ENCODE measurements at regions not wholly inside any gene's neighbourhood (a gene's known extent, or its start where the extent isn't known, plus 50 kb on each side); places are given as distances from the start of the nearest gene placed in this dataset.

GRCh38 chr2:120424274-120424796 lies 78.4 kb downstream of the INHBB start:
- Histone ChIP-seq H3K4me3 (ENCODE audit: low read depth, low read length) (no peak overlapping the region), H3K36me3 (ENCODE audit: control insufficient read depth, insufficient read depth, low read length) (no peaks in the 10 kb centered on the region), H3K9me3 (ENCODE audit: control insufficient read depth, insufficient read depth, low read length) (no peaks in the 10 kb centered on the region), H3K4me1 (ENCODE audit: control insufficient read depth, insufficient read depth, low read length) (peaks cover under 1% of the 10 kb centered on the region), H3K27me3 (ENCODE audit: control insufficient read depth, insufficient read depth, low read length) (peaks cover 2% of the 10 kb centered on the region), H3K27ac (ENCODE audit: low read depth, low read length) (no peak overlapping the region)
- WGBS (ENCODE audit: insufficient coverage): 94% methylated on average over 11 of the region's 13 CpGs
- no peak for DNase-seq (ENCODE audit: low read depth in 4 of 6, low spot score in 6 of 6)

DNA sequence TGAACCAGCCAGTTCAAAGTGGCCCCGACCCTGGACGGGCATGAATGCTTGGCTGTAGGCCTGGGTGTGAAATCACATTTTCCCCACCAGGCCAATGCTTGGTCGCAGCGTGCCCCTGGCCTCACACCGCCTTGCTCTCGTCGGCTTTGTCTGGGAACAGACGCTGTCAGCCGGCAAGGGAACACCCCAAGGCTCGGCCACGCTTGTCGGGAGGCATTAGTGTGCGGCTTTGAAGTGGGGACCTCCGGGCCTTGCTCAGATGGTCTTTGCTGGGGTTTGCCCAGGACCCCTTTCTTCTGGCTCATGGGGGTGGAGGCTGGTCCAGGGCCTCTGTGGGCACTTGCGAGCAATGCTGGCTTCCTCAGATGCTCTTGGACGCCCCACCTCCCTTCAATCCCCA lies 79.1 kb downstream of the INHBB start:
- no peak overlapping the region for H3K27ac ChIP-seq (ENCODE audit: low read depth, low read length)
- no peaks in the 10 kb centered on the region for H3K4me1 ChIP-seq (ENCODE audit: control insufficient read depth, insufficient read depth, low read length)
- DNase-seq (ENCODE audit: low read depth in 4 of 6, low spot score in 6 of 6): no peak
- no peaks in the 10 kb centered on the region for H3K36me3 ChIP-seq (ENCODE audit: control insufficient read depth, insufficient read depth, low read length)
- WGBS (ENCODE audit: insufficient coverage): 67% methylated on average over 16 of the region's 16 CpGs
- no peak overlapping the region for H3K4me3 ChIP-seq (ENCODE audit: low read depth, low read length)
- peaks cover 5% of the 10 kb centered on the region for H3K27me3 ChIP-seq (ENCODE audit: control insufficient read depth, insufficient read depth, low read length)
- H3K9me3 ChIP-seq (ENCODE audit: control insufficient read depth, insufficient read depth, low read length): no peaks in the 10 kb centered on the region

- H3K4me1 ChIP-seq (ENCODE audit: control insufficient read depth, insufficient read depth, low read length): no peaks in the 10 kb centered on the region
- no peaks in the 10 kb centered on the region for H3K36me3 ChIP-seq (ENCODE audit: control insufficient read depth, insufficient read depth, low read length)
- WGBS (ENCODE audit: insufficient coverage): 85% methylated on average over 5 of the region's 6 CpGs
- H3K9me3 ChIP-seq (ENCODE audit: control insufficient read depth, insufficient read depth, low read length): no peaks in the 10 kb centered on the region
- DNase-seq (ENCODE audit: low read depth in 4 of 6, low spot score in 6 of 6): no peak
- peaks cover 5% of the 10 kb centered on the region for H3K27me3 ChIP-seq (ENCODE audit: control insufficient read depth, insufficient read depth, low read length)
- no peak overlapping the region for H3K4me3 ChIP-seq (ENCODE audit: low read depth, low read length)
- H3K27ac ChIP-seq (ENCODE audit: low read depth, low read length): no peak overlapping the region
Observed at GRCh38 chr2:120428748-120429147, 82.8 kb downstream of the INHBB start.

DNA sequence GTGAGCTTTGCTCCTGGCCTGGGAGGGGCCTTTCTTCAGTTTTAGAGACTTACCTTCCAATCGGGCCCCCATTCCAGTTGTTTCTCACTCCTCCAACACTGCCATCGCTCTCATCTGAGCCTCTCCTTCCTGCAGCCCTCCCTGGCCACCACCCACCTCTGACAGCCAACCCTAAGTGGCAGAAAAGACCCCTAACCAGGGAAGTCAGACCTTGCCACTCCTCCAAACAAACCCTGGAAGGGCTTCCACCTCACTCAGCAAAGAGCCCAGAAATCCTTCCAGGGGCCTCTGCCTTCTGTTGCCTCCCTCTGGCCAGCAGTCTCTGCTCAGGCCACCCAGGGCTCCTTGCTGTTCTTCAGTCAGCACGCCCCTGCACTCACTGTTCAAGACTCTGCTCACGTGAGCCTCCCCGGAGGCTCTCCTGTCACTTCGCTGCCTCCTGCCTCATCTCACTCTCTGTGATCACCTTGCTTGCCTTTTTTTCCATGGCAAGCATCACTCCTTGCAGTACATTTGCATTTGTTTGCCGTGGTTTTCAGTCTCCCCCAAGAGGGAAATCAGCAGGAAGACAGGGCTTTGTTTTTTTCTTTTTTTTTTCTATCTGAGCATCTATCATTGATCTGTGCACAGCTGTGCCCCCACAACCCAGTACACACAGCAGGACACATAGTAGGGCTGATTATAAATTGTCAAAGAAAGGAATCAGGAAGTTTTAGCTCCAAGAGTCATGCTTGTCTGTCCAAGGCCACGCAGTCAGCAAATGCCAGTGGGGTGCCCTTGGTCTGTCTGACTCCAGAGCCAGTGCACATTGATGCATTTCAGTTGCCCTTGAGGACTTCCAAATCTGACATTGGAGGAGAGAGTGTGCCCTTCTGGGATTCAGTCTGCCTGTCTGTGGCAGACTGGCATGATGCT lies 83.9 kb downstream of the INHBB start:
- Histone ChIP-seq H3K4me3 (ENCODE audit: low read depth, low read length) (no peak overlapping the region), H3K27ac (ENCODE audit: low read depth, low read length) (no peak overlapping the region), H3K27me3 (ENCODE audit: control insufficient read depth, insufficient read depth, low read length) (peaks cover 3% of the 10 kb centered on the region), H3K4me1 (ENCODE audit: control insufficient read depth, insufficient read depth, low read length) (peaks cover 5% of the 10 kb centered on the region), H3K9me3 (ENCODE audit: control insufficient read depth, insufficient read depth, low read length) (no peaks in the 10 kb centered on the region), H3K36me3 (ENCODE audit: control insufficient read depth, insufficient read depth, low read length) (no peaks in the 10 kb centered on the region)
- DNase-seq (ENCODE audit: low read depth in 4 of 6, low spot score in 6 of 6): peak in 1 of 6 donors; percentile 41
- 54% methylated on average over 8 of the region's 8 CpGs for WGBS (ENCODE audit: insufficient coverage)

GRCh38 chr2:120430501-120430830 lies 84.5 kb downstream of the INHBB start:
- Histone ChIP-seq H3K9me3 (ENCODE audit: control insufficient read depth, insufficient read depth, low read length) (no peaks in the 10 kb centered on the region), H3K27ac (ENCODE audit: low read depth, low read length) (no peak overlapping the region), H3K27me3 (ENCODE audit: control insufficient read depth, insufficient read depth, low read length) (peaks cover 3% of the 10 kb centered on the region), H3K4me3 (ENCODE audit: low read depth, low read length) (no peak overlapping the region), H3K4me1 (ENCODE audit: control insufficient read depth, insufficient read depth, low read length) (peaks cover 10% of the 10 kb centered on the region), H3K36me3 (ENCODE audit: control insufficient read depth, insufficient read depth, low read length) (no peaks in the 10 kb centered on the region)
- DNase-seq (ENCODE audit: low read depth in 4 of 6, low spot score in 6 of 6): no peak
- 68% methylated on average over 3 of the region's 5 CpGs for WGBS (ENCODE audit: insufficient coverage)

DNA sequence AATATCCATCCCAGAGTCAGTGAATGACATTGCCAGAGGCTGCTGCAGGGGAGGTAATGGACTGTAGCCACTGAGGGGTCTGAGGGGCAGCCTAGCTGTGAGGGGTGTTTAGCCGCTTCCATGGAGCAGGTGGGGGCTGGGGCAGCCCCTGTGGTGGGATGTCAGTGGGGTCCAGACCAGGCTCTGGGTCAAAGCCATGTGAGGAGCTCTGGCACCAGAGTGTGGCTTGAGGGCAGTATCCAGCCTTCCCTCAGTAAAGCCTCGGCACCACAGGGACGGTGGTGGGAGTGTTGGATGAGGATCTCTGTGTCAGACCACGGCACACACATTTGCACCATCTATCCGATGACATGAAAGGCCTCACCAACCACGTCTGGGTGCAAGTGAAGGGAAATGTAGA lies 85.0 kb downstream of the INHBB start:
- 92% methylated on average over 6 of the region's 6 CpGs for WGBS (ENCODE audit: insufficient coverage)
- Histone ChIP-seq H3K27me3 (ENCODE audit: control insufficient read depth, insufficient read depth, low read length) (peaks cover 3% of the 10 kb centered on the region), H3K36me3 (ENCODE audit: control insufficient read depth, insufficient read depth, low read length) (no peaks in the 10 kb centered on the region), H3K4me1 (ENCODE audit: control insufficient read depth, insufficient read depth, low read length) (peaks cover 10% of the 10 kb centered on the region), H3K27ac (ENCODE audit: low read depth, low read length) (no peak overlapping the region), H3K9me3 (ENCODE audit: control insufficient read depth, insufficient read depth, low read length) (no peaks in the 10 kb centered on the region), H3K4me3 (ENCODE audit: low read depth, low read length) (no peak overlapping the region)
- no peak for DNase-seq (ENCODE audit: low read depth in 4 of 6, low spot score in 6 of 6)

- peaks cover 10% of the 10 kb centered on the region for H3K4me1 ChIP-seq (ENCODE audit: control insufficient read depth, insufficient read depth, low read length)
- no peak for DNase-seq (ENCODE audit: low read depth in 4 of 6, low spot score in 6 of 6)
- peaks cover 3% of the 10 kb centered on the region for H3K27me3 ChIP-seq (ENCODE audit: control insufficient read depth, insufficient read depth, low read length)
- no peak overlapping the region for H3K27ac ChIP-seq (ENCODE audit: low read depth, low read length)
- H3K4me3 ChIP-seq (ENCODE audit: low read depth, low read length): no peak overlapping the region
- H3K36me3 ChIP-seq (ENCODE audit: control insufficient read depth, insufficient read depth, low read length): no peaks in the 10 kb centered on the region
- 90% methylated on average over 19 of the region's 20 CpGs for WGBS (ENCODE audit: insufficient coverage)
- H3K9me3 ChIP-seq (ENCODE audit: control insufficient read depth, insufficient read depth, low read length): no peaks in the 10 kb centered on the region
Observed at GRCh38 chr2:120431386-120432292, 85.7 kb downstream of the INHBB start.

DNA sequence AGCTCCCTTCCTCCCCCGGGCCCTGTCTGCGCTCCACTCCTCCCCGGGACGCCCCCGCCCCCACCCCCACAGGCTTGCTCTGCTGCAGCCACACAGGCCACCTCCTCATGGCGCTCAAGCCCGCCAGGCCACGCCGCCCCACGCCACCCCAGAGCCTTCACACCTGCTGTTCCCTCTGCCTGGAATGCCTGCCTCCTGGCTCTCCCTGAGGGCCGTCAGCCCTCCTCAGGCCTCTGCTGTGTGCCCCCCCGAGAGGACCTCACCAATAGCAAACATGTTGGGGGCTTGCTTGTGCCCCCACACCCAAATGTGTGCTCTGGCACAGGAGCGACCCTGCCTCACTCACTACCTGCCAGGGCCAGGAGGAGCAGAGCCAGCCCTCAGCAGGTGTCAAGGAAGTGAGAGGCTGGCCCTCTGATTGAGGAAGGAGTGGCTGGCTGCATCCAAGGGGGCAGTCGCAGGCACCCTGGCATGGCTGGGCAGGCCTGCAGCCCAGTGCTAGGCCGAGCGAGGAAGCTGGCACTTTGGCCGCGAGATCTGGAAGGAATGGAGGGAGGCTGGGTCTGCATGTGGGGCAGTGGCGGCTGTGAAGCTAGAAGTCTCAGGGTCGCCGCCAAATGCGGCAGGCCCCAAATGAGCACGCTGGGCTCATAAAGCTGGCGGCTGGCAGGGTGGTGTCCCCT lies 86.5 kb downstream of the INHBB start:
- Histone ChIP-seq H3K4me1 (ENCODE audit: control insufficient read depth, insufficient read depth, low read length) (peaks cover 10% of the 10 kb centered on the region), H3K36me3 (ENCODE audit: control insufficient read depth, insufficient read depth, low read length) (no peaks in the 10 kb centered on the region), H3K27ac (ENCODE audit: low read depth, low read length) (no peak overlapping the region), H3K9me3 (ENCODE audit: control insufficient read depth, insufficient read depth, low read length) (no peaks in the 10 kb centered on the region), H3K4me3 (ENCODE audit: low read depth, low read length) (no peak overlapping the region), H3K27me3 (ENCODE audit: control insufficient read depth, insufficient read depth, low read length) (peaks cover 3% of the 10 kb centered on the region)
- WGBS (ENCODE audit: insufficient coverage): 81% methylated on average over 20 of the region's 24 CpGs
- no peak for DNase-seq (ENCODE audit: low read depth in 4 of 6, low spot score in 6 of 6)

Data from spinal cord (tissue), 9 donors.